NK-92 (cell line): ENCODE measurements at regions not wholly inside any gene's neighbourhood (a gene's known extent, or its start where the extent isn't known, plus 50 kb on each side); places are given as distances from the start of the nearest gene placed in this dataset.
"Not testable (repeated sequence)": the region's sequence is repeated elsewhere in the genome, so short reads cannot be mapped to it uniquely, and the experiment has no call there.

Experiments used
- DNase-seq: peaks from one replicate; lab custom pipeline; 2025; ENCODE audit not compliant: unreplicated experiment; lab: John Stamatoyannopoulos, UW

- no peak for DNase-seq
Observed at GRCh38 chr1:230558324-230558723, 84.0 kb upstream of the COG2 start.

- DNase-seq = no peak
Observed at GRCh38 chr1:230556453-230556852, 85.8 kb upstream of the COG2 start.

- no peak for DNase-seq
Observed at GRCh38 chr1:230555814-230556213, 86.5 kb upstream of the COG2 start.

- DNase-seq = no peak
Observed at GRCh38 chr1:230552880-230553279, 89.4 kb upstream of the COG2 start.

GRCh38 chr1:230550945-230551344 lies 91.3 kb upstream of the COG2 start:
- not testable (repeated sequence) for DNase-seq

- DNase-seq = no peak
Observed at GRCh38 chr1:230550428-230550827, 91.9 kb upstream of the COG2 start.

GRCh38 chr1:230549625-230550024 lies 92.7 kb upstream of the COG2 start:
- DNase-seq = no peak

GRCh38 chr1:230548997-230549396 lies 93.3 kb upstream of the COG2 start:
- DNase-seq = no peak

- DNase-seq = no peak
Observed at GRCh38 chr1:230548357-230548756, 93.9 kb upstream of the COG2 start.

GRCh38 chr1:230545181-230545580 lies 97.1 kb upstream of the COG2 start:
- no peak for DNase-seq

GRCh38 chr1:230544758-230545157 lies 97.5 kb upstream of the COG2 start:
- no peak for DNase-seq

GRCh38 chr1:230543085-230543484 lies 99.2 kb upstream of the COG2 start:
- DNase-seq = no peak

GRCh38 chr1:230542681-230543080 lies 99.6 kb upstream of the COG2 start:
- no peak for DNase-seq

- peak; percentile 5 for DNase-seq
Observed at GRCh38 chr1:230542054-230542453, 100.2 kb upstream of the COG2 start.

- DNase-seq = no peak
Observed at GRCh38 chr1:230541306-230541705, 101.0 kb upstream of the COG2 start.

GRCh38 chr1:230540421-230541155 lies 101.7 kb upstream of the COG2 start:
- DNase-seq = no peak

GRCh38 chr1:230537456-230537855 lies 104.8 kb upstream of the COG2 start:
- no peak for DNase-seq

GRCh38 chr1:230536641-230537155 lies 105.6 kb upstream of the COG2 start:
- no peak for DNase-seq

GRCh38 chr1:230534224-230534623 lies 108.1 kb upstream of the COG2 start:
- DNase-seq = no peak

- DNase-seq = no peak
Observed at GRCh38 chr1:230531103-230531502, 105.0 kb upstream of the PGBD5 start.

- DNase-seq = no peak
Observed at GRCh38 chr1:230519246-230519645, 93.1 kb upstream of the PGBD5 start.

GRCh38 chr1:230518511-230518910 lies 92.4 kb upstream of the PGBD5 start:
- DNase-seq = no peak

GRCh38 chr1:230517786-230518185 lies 91.7 kb upstream of the PGBD5 start:
- no peak for DNase-seq
